CD4-positive, alpha-beta T cell (primary cell): ENCODE measurements at regions not wholly inside any gene's neighbourhood (a gene's known extent, or its start where the extent isn't known, plus 50 kb on each side); places are given as distances from the start of the nearest gene placed in this dataset.

Experiments used
- ATAC-seq: fragments of 200-7000 bp; cut with Tn5 transposase; one replicate; pipeline ENCODE4 v1.10.0; 2022; ENCODE audit warnings: mild to moderate bottlenecking; ENCODE audit not compliant: poor library complexity
- CTCF ChIA-PET: fragments of 350-600 bp; sonication (Branson Sonifier 250); formaldehyde crosslinking; loops from one replicate; lab custom pipeline; 2021; ENCODE audit warnings: antibody characterized with exemption, inconsistent platforms; lab: Charles Lee
- POLR2A ChIA-PET: fragments of 350-600 bp; sonication (Branson Sonifier 250); formaldehyde crosslinking; loops from one replicate; lab custom pipeline; 2021; ENCODE audit warnings: antibody characterized with exemption, inconsistent platforms; lab: Charles Lee
- DNase-seq, 14 experiments: peaks; one replicate each; pipeline ENCODE4 v3.0.0-alpha.2; 2013 to 2020; ENCODE audit warnings: mixed read lengths in 2 of 14
- H3K27ac ChIP-seq, 2 donors: one replicate each; pipeline versions ENCODE4 v1.5.1 to v1.7.0; 2013; ENCODE audit warnings: low read length in 2 of 2, low read depth in 1 of 2, mild to moderate bottlenecking in 1 of 2
- H3K27me3 ChIP-seq, 2 experiments: 1 replicate in 1 of 2; 2 replicates in 1 of 2; pipeline versions ENCODE4 v1.6.1 to v1.7.0; 2013; ENCODE audit warnings: low read length in 2 of 2, control low read depth in 1 of 2, mild to moderate bottlenecking in 1 of 2, moderate library complexity in 1 of 2; ENCODE audit not compliant: insufficient read depth in 2 of 2, control insufficient read depth in 1 of 2
- H3K36me3 ChIP-seq: one replicate; pipeline ENCODE4 v1.6.1; 2013; ENCODE audit warnings: low read length, control low read depth; ENCODE audit not compliant: insufficient read depth
- H3K4me1 ChIP-seq: one replicate; pipeline ENCODE4 v1.6.1; 2013; ENCODE audit warnings: low read length, control low read depth; ENCODE audit not compliant: insufficient read depth
- H3K4me3 ChIP-seq: one replicate; pipeline ENCODE4 v1.5.1; 2013; ENCODE audit warnings: mild to moderate bottlenecking, low read length, moderate library complexity
- H3K9me3 ChIP-seq, 2 experiments: 1 replicate in 1 of 2; 2 replicates in 1 of 2; pipeline versions ENCODE4 v1.6.1 to v1.7.0; 2013; ENCODE audit warnings: low read length in 2 of 2, mild to moderate bottlenecking in 2 of 2, control low read depth in 1 of 2, moderate library complexity in 1 of 2; ENCODE audit not compliant: control insufficient read depth in 1 of 2, insufficient read depth in 1 of 2
- H3K27ac Mint-ChIP-seq: one replicate; pipeline ENCODE4 v1.8.0; 2020; ENCODE audit warnings: mixed read lengths
- H3K27me3 Mint-ChIP-seq: one replicate; pipeline ENCODE4 v1.8.0; 2021; ENCODE audit warnings: mixed read lengths
- H3K36me3 Mint-ChIP-seq: one replicate; pipeline ENCODE4 v1.8.0; 2021; ENCODE audit warnings: low read depth, mixed read lengths
- H3K4me1 Mint-ChIP-seq: one replicate; pipeline ENCODE4 v1.8.0; 2021; ENCODE audit warnings: low read depth, mixed read lengths
- H3K4me3 Mint-ChIP-seq: one replicate; pipeline ENCODE4 v1.8.0; 2020; ENCODE audit warnings: mild to moderate bottlenecking, mixed read lengths
- H3K9me3 Mint-ChIP-seq: one replicate; pipeline ENCODE4 v1.8.0; 2020; ENCODE audit warnings: mixed read lengths
- intact Hi-C, 2 experiments: fragments of 100-400 bp; cut with DNase I in 1 of 2; cut with micrococcal nuclease in 1 of 2; formaldehyde crosslinking; loops; one replicate each; pipeline versions ENCODE4 v1.15.1 to v1.9.0; 2023 to 2025; cut with DNase I, micrococcal nuclease
- TF ChIP-seq, protein P1 (sequence below): fragments of 200-600 bp; IDR thresholded peaks from one replicate; pipeline ENCODE4 v1.8.0; 2022; ENCODE audit warnings: antibody characterized with exemption, mild to moderate bottlenecking

DNA sequence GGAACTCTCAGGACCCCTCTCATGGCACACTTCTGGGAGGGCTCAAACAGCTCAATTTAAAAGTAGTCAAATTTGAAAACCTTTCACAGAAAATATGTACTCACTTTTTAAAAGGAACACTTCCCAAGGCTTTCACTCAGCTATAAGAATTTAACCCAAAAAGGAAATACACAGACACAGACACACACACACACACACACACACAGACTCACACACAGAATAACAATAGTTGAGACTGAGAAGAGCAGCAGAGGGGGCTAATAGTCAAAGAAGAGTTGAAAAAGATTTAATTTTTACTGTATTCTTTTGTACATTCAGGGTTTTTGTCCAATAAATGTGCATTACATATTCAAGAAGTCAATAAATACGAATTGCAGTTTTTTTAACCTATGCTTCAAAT is 211.4 kb downstream of the HACE1 start:
- Histone ChIP-seq H3K4me1 (no peaks in the 10 kb centered on the region), H3K9me3 (no peaks in the 10 kb centered on the region), H3K4me3 (no peak overlapping the region), H3K27me3 (peaks cover 0 to 5% of the 10 kb centered on the region in 2 experiments), H3K36me3 (no peaks in the 10 kb centered on the region), H3K27ac (no peak overlapping the region)
- Mint-ChIP-seq H3K4me3 (no peak overlapping the region), H3K27me3 (peaks cover 7% of the 10 kb centered on the region), H3K27ac (no peak overlapping the region), H3K9me3 (no peaks in the 10 kb centered on the region), H3K4me1 (no peaks in the 10 kb centered on the region), H3K36me3 (no peaks in the 10 kb centered on the region)
- DNase-seq (no peak), ATAC-seq (no peak)
- TF ChIP-seq, protein P1, sequence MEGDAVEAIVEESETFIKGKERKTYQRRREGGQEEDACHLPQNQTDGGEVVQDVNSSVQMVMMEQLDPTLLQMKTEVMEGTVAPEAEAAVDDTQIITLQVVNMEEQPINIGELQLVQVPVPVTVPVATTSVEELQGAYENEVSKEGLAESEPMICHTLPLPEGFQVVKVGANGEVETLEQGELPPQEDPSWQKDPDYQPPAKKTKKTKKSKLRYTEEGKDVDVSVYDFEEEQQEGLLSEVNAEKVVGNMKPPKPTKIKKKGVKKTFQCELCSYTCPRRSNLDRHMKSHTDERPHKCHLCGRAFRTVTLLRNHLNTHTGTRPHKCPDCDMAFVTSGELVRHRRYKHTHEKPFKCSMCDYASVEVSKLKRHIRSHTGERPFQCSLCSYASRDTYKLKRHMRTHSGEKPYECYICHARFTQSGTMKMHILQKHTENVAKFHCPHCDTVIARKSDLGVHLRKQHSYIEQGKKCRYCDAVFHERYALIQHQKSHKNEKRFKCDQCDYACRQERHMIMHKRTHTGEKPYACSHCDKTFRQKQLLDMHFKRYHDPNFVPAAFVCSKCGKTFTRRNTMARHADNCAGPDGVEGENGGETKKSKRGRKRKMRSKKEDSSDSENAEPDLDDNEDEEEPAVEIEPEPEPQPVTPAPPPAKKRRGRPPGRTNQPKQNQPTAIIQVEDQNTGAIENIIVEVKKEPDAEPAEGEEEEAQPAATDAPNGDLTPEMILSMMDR: no peak
- POLR2A ChIA-PET: no interaction called here
- intact Hi-C loops: no loop called here
- CTCF ChIA-PET: no interaction called here

DNA sequence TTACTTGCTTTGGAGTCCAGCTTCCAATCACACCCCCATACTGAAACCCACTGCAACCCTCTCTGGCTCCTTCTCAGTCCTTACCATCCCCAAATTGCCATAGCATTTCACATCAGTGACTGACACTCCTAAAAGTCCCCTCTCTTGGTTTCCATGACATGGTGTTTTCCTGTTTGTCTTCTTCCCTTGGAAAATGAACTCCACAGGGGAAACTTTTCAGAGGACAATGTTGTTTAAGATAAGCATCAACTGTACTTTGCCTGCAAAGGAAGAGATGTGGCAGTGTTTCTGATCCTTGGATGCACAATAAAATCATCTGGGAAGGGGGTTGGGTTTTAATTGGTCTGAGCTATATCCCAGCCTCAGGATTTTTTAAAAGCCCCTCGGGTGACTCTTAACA is 214.9 kb downstream of the HACE1 start:
- Histone ChIP-seq H3K4me1 (no peaks in the 10 kb centered on the region), H3K9me3 (no peaks in the 10 kb centered on the region), H3K27ac (no peak overlapping the region), H3K27me3 (peaks cover 0 to 5% of the 10 kb centered on the region in 2 experiments), H3K36me3 (no peaks in the 10 kb centered on the region), H3K4me3 (no peak overlapping the region)
- DNase-seq: no peak
- ChIA-PET CTCF (no interaction called here), POLR2A (no interaction called here)
- no peak overlapping the region for H3K4me3 Mint-ChIP-seq
- H3K9me3 Mint-ChIP-seq: no peaks in the 10 kb centered on the region
- TF ChIP-seq, protein P1: no peak
- no peaks in the 10 kb centered on the region for H3K36me3 Mint-ChIP-seq
- no peak overlapping the region for H3K27ac Mint-ChIP-seq
- peaks cover 7% of the 10 kb centered on the region for H3K27me3 Mint-ChIP-seq
- no peak for ATAC-seq
- H3K4me1 Mint-ChIP-seq: no peaks in the 10 kb centered on the region
- intact Hi-C loops: no loop called here

DNA sequence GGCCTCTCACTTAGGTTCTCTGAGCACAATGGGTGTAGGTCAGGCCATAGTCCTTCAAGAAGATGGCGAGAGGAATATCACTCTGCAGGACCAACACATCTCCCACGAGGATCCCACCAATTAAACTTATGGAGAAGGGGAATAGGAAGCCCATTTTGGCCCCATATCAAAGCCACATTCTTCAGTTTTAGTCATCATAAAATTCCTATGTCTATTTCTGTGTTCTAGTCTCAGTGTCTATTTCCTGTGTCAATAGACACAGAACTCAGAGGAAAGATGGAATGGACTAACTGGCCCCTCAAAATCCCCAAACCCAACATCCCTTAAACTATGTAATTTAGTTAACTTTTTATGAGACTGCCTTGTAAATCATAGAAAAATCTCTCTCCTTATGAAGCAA is 216.8 kb downstream of the HACE1 start:
- H3K36me3 ChIP-seq: no peaks in the 10 kb centered on the region
- no peak overlapping the region for H3K27ac ChIP-seq
- Mint-ChIP-seq H3K27ac (no peak overlapping the region), H3K27me3 (peaks cover 7% of the 10 kb centered on the region), H3K36me3 (no peaks in the 10 kb centered on the region), H3K9me3 (no peaks in the 10 kb centered on the region), H3K4me1 (no peaks in the 10 kb centered on the region), H3K4me3 (no peak overlapping the region)
- H3K9me3 ChIP-seq: no peaks in the 10 kb centered on the region
- intact Hi-C loops: no loop called here
- peaks cover 0 to 5% of the 10 kb centered on the region in 2 experiments for H3K27me3 ChIP-seq
- TF ChIP-seq, protein P1: no peak
- POLR2A ChIA-PET: no interaction called here
- CTCF ChIA-PET: no interaction called here
- H3K4me3 ChIP-seq: no peak overlapping the region
- DNase-seq (no peak), ATAC-seq (no peak)
- H3K4me1 ChIP-seq: no peaks in the 10 kb centered on the region
